IPS-20b (cell line): ENCODE measurements at regions not wholly inside any gene's neighbourhood (a gene's known extent, or its start where the extent isn't known, plus 50 kb on each side); places are given as distances from the start of the nearest gene placed in this dataset.

ENCODE experiments used
- H3K27ac ChIP-seq: one replicate; pipeline ENCODE4 v1.5.1; 2013; ENCODE audit warnings: low read length
- H3K27me3 ChIP-seq: 2 replicates; pipeline ENCODE4 v1.6.1; 2013; ENCODE audit warnings: mild to moderate bottlenecking, low read length, inconsistent platforms; ENCODE audit not compliant: insufficient read depth
- H3K36me3 ChIP-seq: 2 replicates; pipeline ENCODE4 v1.6.1; 2013; ENCODE audit warnings: low read depth, mild to moderate bottlenecking, inconsistent platforms, low read length, moderate library complexity; ENCODE audit not compliant: insufficient read depth
- H3K4me1 ChIP-seq: 2 replicates; pipeline ENCODE4 v1.6.1; 2013; ENCODE audit warnings: mild to moderate bottlenecking, control low read depth, inconsistent platforms, low read length, moderate library complexity; ENCODE audit not compliant: insufficient read depth
- H3K4me3 ChIP-seq: 2 replicates; pipeline ENCODE4 v1.5.1; 2013; ENCODE audit warnings: mild to moderate bottlenecking, low read length, inconsistent platforms
- H3K9ac ChIP-seq: 2 replicates; pipeline ENCODE4 v1.6.1; 2013; ENCODE audit warnings: low read depth, mild to moderate bottlenecking, inconsistent platforms, low read length, moderate library complexity
- H3K9me3 ChIP-seq: 2 replicates; pipeline ENCODE4 v1.6.1; 2013; ENCODE audit warnings: mild to moderate bottlenecking, low read depth, low read length, inconsistent platforms; ENCODE audit not compliant: insufficient read depth

- H3K36me3 ChIP-seq: no peaks in the 10 kb centered on the region
- no peaks in the 10 kb centered on the region for H3K27me3 ChIP-seq
- H3K9ac ChIP-seq: no peak overlapping the region
- H3K9me3 ChIP-seq: no peaks in the 10 kb centered on the region
- H3K27ac ChIP-seq: no peak overlapping the region
- H3K4me3 ChIP-seq: no peak overlapping the region
- no peaks in the 10 kb centered on the region for H3K4me1 ChIP-seq
Measured at GRCh38 chr1:108082738-108083562, 117.2 kb downstream of the SLC25A24 start.

- Histone ChIP-seq H3K4me3 (no peak overlapping the region), H3K4me1 (no peaks in the 10 kb centered on the region), H3K36me3 (no peaks in the 10 kb centered on the region), H3K27ac (no peak overlapping the region), H3K9me3 (no peaks in the 10 kb centered on the region), H3K27me3 (no peaks in the 10 kb centered on the region), H3K9ac (no peak overlapping the region)
Measured at GRCh38 chr1:108082001-108082400, 117.0 kb upstream of the VAV3 start.

- Histone ChIP-seq H3K27ac (no peak overlapping the region), H3K9ac (no peak overlapping the region), H3K4me3 (no peak overlapping the region), H3K36me3 (no peaks in the 10 kb centered on the region), H3K4me1 (no peaks in the 10 kb centered on the region), H3K9me3 (no peaks in the 10 kb centered on the region), H3K27me3 (no peaks in the 10 kb centered on the region)
Measured at GRCh38 chr1:108080448-108080847, 115.5 kb upstream of the VAV3 start.

- Histone ChIP-seq H3K27me3 (no peaks in the 10 kb centered on the region), H3K4me3 (no peak overlapping the region), H3K9ac (no peak overlapping the region), H3K36me3 (no peaks in the 10 kb centered on the region), H3K9me3 (no peaks in the 10 kb centered on the region), H3K4me1 (no peaks in the 10 kb centered on the region), H3K27ac (no peak overlapping the region)
Measured at GRCh38 chr1:108079440-108080025, 114.6 kb upstream of the VAV3 start.

GRCh38 chr1:108077991-108078390 lies 113.0 kb upstream of the VAV3 start:
- Histone ChIP-seq H3K4me1 (no peaks in the 10 kb centered on the region), H3K27ac (no peak overlapping the region), H3K36me3 (no peaks in the 10 kb centered on the region), H3K27me3 (no peaks in the 10 kb centered on the region), H3K4me3 (no peak overlapping the region), H3K9me3 (no peaks in the 10 kb centered on the region), H3K9ac (no peak overlapping the region)

GRCh38 chr1:108075055-108075454 lies 110.1 kb upstream of the VAV3 start:
- Histone ChIP-seq H3K27ac (no peak overlapping the region), H3K4me1 (no peaks in the 10 kb centered on the region)

GRCh38 chr1:108072776-108073175 lies 107.8 kb upstream of the VAV3 start:
- H3K9me3 ChIP-seq: no peaks in the 10 kb centered on the region
- no peaks in the 10 kb centered on the region for H3K27me3 ChIP-seq
- H3K36me3 ChIP-seq: no peaks in the 10 kb centered on the region
- H3K9ac ChIP-seq: no peak overlapping the region
- no peaks in the 10 kb centered on the region for H3K4me1 ChIP-seq
- no peak overlapping the region for H3K4me3 ChIP-seq
- no peak overlapping the region for H3K27ac ChIP-seq

More at GRCh38 chr1:108075055-108075454, 110.1 kb upstream of the VAV3 start:
- H3K27me3 ChIP-seq: no peaks in the 10 kb centered on the region
- no peaks in the 10 kb centered on the region for H3K9me3 ChIP-seq
- H3K36me3 ChIP-seq: no peaks in the 10 kb centered on the region
- no peak overlapping the region for H3K9ac ChIP-seq
- H3K4me3 ChIP-seq: no peak overlapping the region

- H3K4me3 ChIP-seq: no peak overlapping the region
- H3K27ac ChIP-seq: no peak overlapping the region
- H3K4me1 ChIP-seq: no peaks in the 10 kb centered on the region
- no peak overlapping the region for H3K9ac ChIP-seq
- no peaks in the 10 kb centered on the region for H3K9me3 ChIP-seq
- H3K36me3 ChIP-seq: no peaks in the 10 kb centered on the region
- no peaks in the 10 kb centered on the region for H3K27me3 ChIP-seq
Measured at GRCh38 chr1:108072212-108072611, 107.2 kb upstream of the VAV3 start.

- Histone ChIP-seq H3K4me1 (no peaks in the 10 kb centered on the region), H3K9me3 (no peaks in the 10 kb centered on the region), H3K27me3 (no peaks in the 10 kb centered on the region), H3K9ac (no peak overlapping the region), H3K27ac (no peak overlapping the region), H3K36me3 (no peaks in the 10 kb centered on the region), H3K4me3 (no peak overlapping the region)
Measured at GRCh38 chr1:108071601-108072000, 106.6 kb upstream of the VAV3 start.

GRCh38 chr1:108070662-108071061 lies 105.7 kb upstream of the VAV3 start:
- no peak overlapping the region for H3K27ac ChIP-seq
- H3K9me3 ChIP-seq: no peaks in the 10 kb centered on the region
- no peak overlapping the region for H3K4me3 ChIP-seq
- no peaks in the 10 kb centered on the region for H3K27me3 ChIP-seq
- H3K36me3 ChIP-seq: no peaks in the 10 kb centered on the region
- no peaks in the 10 kb centered on the region for H3K4me1 ChIP-seq
- no peak overlapping the region for H3K9ac ChIP-seq

- Histone ChIP-seq H3K9ac (no peak overlapping the region), H3K36me3 (no peaks in the 10 kb centered on the region), H3K27ac (no peak overlapping the region), H3K4me3 (no peak overlapping the region), H3K4me1 (no peaks in the 10 kb centered on the region), H3K27me3 (no peaks in the 10 kb centered on the region), H3K9me3 (0 out of 2 replicates have a peak, but pooled peaks cover 2% of the 10 kb centered on the region)
Measured at GRCh38 chr1:108067884-108068540, 103.0 kb upstream of the VAV3 start.

- Histone ChIP-seq H3K9ac (no peak overlapping the region), H3K36me3 (no peaks in the 10 kb centered on the region), H3K27me3 (no peaks in the 10 kb centered on the region), H3K4me3 (no peak overlapping the region), H3K27ac (no peak overlapping the region), H3K9me3 (0 out of 2 replicates have a peak, but pooled peaks cover 4% of the 10 kb centered on the region), H3K4me1 (no peaks in the 10 kb centered on the region)
Measured at GRCh38 chr1:108066808-108067207, 101.8 kb upstream of the VAV3 start.
